Left colon (tissue), 2 donors: ENCODE measurements at regions not wholly inside any gene's neighbourhood (a gene's known extent, or its start where the extent isn't known, plus 50 kb on each side); places are given as distances from the start of the nearest gene placed in this dataset.

Experiments
- ATAC-seq: fragments of 200-7000 bp; cut with Tn5 transposase; one replicate; pipeline ENCODE4 v1.9.1; 2020; ENCODE audit warnings: mild to moderate bottlenecking, moderate library complexity
- DNase-seq, 2 donors: peaks; one replicate each; pipeline ENCODE4 v3.0.0-alpha.2; 2020
- intact Hi-C, 2 donors: fragments of 100-400 bp; cut with DNase I in 1 of 2; cut with micrococcal nuclease in 1 of 2; formaldehyde crosslinking; loops; one replicate each; pipeline versions ENCODE4 v1.11.2 to v1.14.0; 2022; cut with DNase I, micrococcal nuclease
- donor health status: DM: no; HTN: no; CAD: no.
- donor health status: DM: yes; HTN: yes; CAD: no.

DNA sequence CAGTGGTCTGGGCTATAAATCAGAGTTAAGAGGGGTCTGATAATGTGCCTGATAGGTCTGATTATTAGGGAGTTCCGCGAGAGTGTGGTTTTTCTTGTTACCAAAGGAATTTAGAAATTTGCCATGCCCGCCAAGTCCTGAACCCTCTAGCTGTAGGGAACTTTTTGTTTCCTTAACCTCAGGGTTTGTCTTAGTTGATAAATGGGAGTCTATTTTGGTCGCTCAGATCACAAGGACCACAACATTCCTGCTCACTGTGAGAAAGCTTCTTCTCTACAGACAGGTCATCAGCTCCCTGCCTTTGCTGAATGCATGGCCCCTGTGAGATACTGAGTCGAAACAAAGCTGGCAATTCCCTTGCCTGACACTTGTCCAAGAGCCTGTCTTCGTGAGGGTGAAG is 497.8 kb downstream of the HS3ST4 start:
- DNase-seq (no peak), ATAC-seq (no peak)
- intact Hi-C loops, result no loop called here

DNA sequence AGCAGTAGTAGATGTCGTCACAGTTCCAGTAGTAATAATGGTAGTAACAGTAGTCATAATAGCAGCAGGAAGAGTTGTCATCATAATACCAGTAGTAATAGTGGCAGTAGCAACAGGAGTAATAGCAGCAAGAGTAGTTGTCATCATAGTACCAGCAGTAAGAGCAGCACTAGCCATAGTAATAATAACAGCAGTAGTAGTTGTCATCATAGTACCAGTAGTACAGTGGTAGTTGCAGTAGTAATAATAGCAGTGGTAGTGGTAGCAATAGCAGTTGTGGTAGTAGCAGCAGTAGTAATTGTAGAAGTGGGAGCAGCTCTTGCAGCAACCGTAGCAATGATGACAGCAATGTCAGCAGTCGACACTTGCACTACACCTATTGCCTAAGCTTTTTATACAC is 502.8 kb downstream of the HS3ST4 start:
- DNase-seq (no peak), ATAC-seq (no peak)
- intact Hi-C loops, result no loop called here

DNA sequence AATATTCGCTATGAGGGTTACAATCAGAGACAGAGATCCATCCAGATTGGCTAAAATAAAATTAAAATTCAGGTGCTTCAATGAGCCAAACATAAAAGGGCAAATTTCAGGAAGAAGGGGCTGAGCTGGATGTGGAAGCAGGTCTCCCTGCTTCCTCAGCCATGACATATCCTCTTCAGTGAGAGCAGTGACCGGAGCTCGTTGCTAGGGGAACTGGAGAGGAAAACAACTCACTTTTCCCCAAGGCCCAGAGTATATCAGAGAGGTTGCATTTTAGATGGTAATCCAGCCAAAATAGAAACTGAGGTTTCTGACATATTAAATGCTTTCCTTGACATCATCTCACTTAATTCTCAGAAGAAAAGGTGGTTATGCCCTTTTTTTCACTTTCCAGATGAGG is 503.5 kb downstream of the HS3ST4 start:
- DNase-seq (no peak), ATAC-seq (no peak)
- intact Hi-C loops, result no loop called here

DNA sequence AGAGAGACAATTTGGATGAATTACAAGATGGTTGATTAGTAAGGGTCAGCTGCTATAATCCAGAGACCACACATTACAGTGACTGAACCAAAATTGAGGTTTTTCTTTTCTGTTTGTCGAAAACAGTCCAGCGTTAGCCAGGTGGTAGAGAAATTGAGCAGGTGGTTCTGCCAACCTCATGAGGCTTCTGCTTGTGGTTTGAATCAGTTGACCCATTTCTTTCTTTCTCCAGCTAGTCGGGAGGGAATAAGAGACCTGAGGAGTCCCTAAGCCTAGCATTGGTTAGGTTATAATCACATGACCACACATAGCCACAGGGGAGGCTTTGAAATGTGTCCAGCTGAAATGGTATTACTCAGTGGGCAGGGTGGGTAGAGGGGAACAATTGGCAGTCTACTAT is 504.6 kb downstream of the HS3ST4 start:
- DNase-seq, result no peak
- no peak for ATAC-seq
- intact Hi-C loops, result no loop called here

DNA sequence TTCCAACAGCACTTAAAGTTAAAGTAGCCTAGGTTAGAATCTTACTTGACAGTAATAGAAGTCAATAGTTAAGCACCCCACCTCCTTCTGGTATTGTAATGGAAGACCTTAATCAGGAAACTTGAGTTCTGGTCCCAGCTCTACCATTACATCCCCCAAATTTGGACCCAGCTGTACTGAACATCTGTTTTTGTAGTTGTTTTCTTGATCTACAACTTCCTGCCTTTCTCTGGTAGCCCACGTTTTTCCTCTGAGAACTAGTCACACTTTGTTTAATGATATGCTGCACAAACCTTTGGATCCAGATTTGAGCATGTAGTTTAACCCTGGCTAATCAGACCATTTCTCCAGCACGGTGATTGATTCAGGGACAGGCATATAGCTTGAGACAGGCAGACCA is 505.0 kb downstream of the HS3ST4 start:
- DNase-seq, result no peak
- ATAC-seq, result no peak
- intact Hi-C loops, result no loop called here

DNA sequence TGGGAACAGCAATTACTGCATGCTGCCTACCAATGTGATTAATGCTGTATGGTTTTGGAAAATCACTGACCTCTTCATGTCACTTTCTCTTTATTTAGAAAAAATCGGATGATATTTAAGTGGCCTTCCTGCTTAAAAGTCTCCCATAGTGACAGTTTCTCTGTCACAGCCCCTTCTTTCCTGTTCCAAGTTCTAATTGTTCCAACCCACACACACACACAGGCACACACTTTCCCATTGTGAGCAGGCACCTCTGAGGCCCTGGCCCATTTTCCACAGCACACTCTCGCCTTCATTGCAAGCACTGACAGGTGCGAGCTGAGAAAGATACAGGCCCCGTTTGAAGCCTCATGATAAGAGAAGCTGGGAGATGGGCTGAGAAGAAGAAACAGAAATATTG is 505.9 kb downstream of the HS3ST4 start:
- DNase-seq (no peak), ATAC-seq (no peak)
- intact Hi-C loops, result no loop called here

DNA sequence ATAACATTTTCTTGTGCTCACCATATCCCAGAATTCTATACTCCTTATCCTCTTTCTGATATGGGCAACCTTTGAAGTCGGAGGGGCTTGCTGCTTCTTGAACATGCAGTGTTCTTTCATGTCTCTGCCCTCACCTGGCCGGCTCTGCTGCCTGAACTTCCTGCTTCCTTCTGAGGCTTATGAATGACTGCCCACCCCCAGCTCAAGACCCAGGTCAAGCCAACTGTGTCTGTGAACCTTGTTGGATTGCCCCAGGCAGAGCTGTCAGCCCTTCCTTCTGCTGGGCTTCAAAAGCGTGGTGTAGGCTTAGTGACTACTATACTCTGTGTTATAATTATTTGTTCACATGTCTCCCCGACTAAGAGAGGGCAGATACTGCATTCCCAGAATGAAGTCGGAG is 506.5 kb downstream of the HS3ST4 start:
- no peak for ATAC-seq

DNA sequence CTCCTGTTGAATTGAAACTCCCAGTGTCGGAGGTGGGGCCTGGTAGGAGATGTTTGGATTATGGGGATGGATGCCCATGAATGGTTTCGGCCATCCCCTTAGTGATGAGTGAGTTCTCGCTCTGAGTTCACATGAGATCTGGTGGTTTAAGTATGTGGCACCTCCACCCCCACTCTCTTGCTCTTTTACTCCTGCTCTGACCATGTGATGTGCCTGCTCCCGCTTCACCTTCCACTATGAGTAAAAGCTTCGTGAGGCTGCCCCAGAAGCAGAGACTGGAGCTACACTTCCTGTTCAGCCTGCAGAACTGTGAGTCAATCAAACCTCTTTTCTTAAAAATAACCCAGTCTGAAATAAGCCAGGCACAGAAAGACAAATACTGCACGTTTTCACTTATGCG is 512.4 kb downstream of the HS3ST4 start:
- intact Hi-C loops, result no loop called here
- DNase-seq, result no peak
- no peak for ATAC-seq

More for the DNA sequence above, 506.5 kb downstream of the HS3ST4 start:
- intact Hi-C loops, result no loop called here
- no peak for DNase-seq

DNA sequence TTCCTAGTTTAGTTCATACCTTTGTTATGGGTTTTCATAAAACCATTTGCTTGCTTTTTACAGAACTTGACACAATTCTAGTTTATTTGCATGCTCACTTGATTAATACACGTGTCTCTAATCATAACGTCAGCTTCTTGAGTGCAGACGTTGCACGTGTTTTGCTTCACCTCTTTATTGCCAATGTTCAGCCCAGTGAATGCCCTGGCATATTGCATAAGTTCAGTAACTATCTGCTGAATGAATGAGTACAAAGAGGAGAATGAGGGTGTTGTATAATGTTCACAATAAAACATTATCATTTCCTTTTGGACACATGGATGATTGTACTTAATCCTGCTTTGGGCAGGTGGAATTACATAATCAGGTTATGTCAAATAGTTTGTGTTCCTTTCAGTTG is 519.8 kb downstream of the HS3ST4 start:
- DNase-seq (no peak), ATAC-seq (no peak)
- intact Hi-C loops, result no loop called here

DNA sequence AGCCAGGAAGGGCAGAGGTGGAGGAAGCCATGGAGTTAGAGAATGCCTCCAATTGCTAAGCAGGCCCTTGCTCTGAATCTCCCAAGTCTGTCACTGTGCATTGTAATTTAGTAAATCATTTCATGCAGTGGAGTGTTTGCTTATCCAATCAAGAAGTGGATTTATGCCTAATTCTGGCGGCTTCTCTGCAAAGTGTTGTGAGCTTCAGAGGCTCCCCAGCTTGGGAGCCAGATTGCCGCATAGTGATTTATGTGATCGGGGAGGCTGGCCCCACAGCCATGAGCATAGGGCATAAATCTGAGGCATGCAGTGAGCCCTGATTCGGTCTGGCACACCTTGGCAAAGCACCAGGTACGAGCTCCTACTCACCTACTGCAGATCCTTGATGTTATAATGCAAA is 520.8 kb downstream of the HS3ST4 start:
- no peak for ATAC-seq

DNA sequence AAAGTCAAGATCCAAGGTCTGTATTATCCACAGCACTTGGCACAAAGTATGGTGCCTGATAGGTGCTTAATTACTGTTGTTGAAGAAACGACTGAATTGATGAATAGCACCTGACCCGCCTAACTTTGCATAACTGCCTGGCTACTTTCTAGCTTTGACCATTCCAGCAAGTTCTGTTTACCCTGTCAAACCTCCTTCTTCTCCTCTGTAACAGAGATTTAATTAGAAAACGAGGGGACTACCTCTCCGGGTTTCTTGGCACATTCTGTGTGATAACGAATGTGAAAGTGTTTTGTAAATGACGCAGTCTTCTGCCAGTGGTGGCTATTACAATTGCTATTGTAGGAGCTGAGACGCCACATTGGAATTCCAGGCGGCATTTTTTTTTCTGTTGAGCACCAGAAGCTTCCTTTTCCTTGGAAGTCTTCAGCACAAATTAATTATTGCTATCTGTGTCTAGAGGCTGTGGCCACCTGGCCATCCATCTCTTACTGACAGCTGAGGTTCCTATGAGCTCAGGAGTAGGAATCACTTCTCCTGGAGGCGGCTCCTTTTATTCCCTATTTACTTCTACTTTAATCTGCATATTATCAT is 522.9 kb downstream of the HS3ST4 start:
- intact Hi-C loops, result no loop called here
- ATAC-seq (no peak), DNase-seq (no peak)

More for the DNA sequence above, 520.8 kb downstream of the HS3ST4 start:
- no peak for DNase-seq
- intact Hi-C loops, result no loop called here

DNA sequence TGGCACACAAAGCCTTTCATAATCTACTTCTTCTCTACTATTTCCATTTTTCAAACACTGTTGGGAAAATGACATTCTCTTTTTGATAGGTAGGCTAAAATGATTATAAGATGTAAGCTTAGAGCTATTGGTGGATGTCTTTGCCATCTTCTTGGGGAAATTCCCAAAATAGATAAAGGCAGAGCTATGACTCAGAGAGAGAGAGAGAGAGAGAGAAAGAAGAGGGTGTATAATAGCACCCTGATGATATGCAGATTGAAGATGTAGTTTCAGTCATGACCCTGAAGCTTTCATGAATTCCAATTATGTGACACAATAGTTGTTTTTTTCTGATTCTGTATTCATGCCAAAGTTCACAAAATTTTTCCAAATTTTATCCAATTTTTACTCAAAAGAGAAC is 529.1 kb downstream of the HS3ST4 start:
- no peak for DNase-seq
- intact Hi-C loops, result no loop called here
- ATAC-seq, result no peak

DNA sequence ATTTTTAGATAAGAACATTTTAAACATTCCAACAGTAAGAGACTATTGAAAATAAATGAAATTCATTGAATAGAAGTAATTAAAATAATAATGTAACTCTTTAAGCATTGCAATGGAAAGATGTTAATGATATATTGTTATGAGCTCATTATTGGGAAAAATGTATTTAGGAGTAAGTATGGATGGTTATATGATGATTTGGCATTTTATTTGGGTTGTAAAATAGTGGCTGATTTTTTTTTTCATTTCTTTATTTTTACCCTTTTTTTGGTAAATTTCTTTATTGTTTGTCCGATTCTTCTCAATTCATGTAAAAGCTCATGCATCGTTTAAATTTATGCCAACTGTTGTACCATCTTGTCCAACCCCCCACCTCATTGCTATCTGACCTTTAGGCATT is 539.9 kb downstream of the HS3ST4 start:
- ATAC-seq, result no peak
- intact Hi-C loops, result no loop called here
- DNase-seq, result no peak

DNA sequence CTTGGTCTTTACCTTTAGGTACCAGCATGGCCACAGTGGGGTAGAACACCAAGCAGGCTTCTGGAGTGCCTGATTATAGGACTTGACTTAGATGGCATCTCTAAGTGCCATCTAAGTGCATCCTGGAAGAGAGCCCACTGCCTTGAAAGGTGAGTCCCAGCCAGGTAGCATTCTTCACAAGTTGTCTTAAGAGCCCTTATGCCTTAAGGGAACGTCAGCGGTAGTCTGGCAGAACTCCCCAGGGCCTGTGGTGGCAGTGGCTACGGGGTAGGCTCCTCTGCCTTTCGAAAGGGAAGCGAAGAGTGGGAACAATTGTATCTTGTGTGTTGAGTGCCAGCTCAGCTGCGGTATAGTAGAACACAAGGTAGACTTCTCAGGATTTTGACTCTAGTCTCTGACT is 549.0 kb downstream of the HS3ST4 start:
- DNase-seq (no peak), ATAC-seq (no peak)
- intact Hi-C loops, result no loop called here

DNA sequence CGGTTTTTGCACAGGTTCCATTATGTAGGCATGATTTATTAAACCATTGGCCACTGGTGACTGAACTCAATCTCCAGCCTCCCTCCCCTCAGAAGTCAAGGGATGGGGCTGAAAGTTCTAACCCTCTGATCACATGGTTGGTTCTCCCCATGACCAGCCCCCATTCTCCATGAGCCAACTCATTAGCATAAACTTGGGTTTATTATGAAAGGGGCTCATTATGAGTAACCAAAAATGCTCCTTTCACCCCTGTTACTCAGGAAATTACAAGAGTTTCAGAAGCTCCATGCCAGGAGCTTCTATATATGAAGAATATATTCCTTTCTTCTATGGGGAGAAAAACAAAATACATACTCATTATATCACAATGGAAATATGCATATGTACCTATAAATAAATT is 555.3 kb downstream of the HS3ST4 start:
- ATAC-seq (no peak), DNase-seq (no peak)
- intact Hi-C loops, result no loop called here

DNA sequence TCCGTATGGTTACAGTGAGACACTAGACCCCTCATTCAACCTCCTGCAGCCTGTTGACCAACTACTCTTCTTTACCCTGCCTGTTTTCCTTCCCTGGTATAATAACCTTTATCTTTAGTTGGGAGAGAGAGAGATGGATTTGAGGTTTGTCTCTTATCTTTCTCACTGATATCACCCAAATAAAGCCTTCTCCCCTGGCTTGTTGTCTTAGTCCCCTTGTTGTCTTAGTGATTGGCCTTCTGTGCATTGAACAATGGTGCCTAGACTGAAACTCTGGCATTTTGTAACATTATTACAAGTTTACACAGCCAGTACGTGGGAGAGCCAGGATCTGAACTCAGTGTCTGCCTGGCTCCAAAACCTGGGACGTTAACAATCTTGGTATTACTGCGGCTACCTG is 560.8 kb downstream of the HS3ST4 start:
- DNase-seq (no peak), ATAC-seq (no peak)
- intact Hi-C loops, result no loop called here

DNA sequence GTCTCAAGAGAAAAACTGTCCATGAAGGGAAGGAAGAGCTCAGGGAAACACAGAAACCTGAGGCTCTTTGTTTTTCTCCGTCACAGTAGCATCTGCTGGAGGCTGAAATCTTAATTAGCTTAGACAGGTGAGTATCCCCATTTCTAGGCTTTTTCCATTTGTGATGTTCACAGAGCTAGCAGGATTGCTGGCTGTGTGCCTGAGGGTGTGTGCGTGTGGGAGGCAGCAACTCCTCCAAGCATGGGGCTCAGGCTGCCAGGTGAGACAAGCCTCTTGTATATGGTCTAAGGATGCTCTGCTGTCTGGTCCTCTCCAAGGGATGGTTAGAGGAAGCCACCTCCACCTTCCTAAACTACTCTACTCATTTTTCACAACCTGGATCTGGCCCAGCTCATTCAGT is 569.9 kb downstream of the HS3ST4 start:
- ATAC-seq (no peak), DNase-seq (no peak)
- intact Hi-C loops, result no loop called here

DNA sequence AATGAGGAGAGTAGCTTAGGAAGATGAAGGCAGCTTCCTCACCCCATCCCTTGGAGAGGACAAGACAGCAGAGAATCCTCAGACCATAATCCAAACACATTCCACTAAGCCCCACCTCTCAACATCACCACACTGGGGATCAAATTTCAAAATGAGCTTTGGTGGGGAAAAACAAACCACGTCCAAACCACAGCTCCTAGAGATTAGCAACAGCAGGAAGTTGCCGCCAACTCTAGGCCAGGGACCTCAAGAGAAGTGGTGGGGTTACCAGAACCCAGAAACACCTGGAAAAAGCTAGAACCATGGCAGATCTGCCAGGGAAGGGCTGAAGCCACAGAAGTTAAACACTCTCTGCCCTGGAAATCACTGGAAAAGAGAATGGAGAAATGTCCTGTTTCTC is 571.6 kb downstream of the HS3ST4 start:
- ATAC-seq, result no peak
- no peak for DNase-seq
- intact Hi-C loops, result no loop called here

DNA sequence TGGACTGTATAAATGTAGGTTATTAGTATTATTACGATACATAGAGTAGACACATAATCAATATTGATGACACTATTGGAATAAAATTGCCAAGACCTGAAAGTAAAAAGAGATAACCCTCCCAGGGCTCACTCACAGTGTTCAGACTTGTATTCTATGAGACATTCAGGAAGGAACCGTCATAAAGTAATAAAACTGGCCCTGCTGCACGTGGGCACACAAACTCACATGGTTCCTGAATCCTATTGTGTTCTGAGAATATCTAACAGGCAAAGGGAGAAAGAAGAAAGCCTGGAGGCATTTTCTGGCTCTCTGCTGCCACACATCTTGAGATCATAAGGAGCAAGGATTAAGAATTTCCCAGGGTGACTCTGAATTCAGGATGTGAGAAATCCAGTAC is 575.9 kb downstream of the HS3ST4 start:
- intact Hi-C loops, result no loop called here
- DNase-seq (no peak), ATAC-seq (no peak)

DNA sequence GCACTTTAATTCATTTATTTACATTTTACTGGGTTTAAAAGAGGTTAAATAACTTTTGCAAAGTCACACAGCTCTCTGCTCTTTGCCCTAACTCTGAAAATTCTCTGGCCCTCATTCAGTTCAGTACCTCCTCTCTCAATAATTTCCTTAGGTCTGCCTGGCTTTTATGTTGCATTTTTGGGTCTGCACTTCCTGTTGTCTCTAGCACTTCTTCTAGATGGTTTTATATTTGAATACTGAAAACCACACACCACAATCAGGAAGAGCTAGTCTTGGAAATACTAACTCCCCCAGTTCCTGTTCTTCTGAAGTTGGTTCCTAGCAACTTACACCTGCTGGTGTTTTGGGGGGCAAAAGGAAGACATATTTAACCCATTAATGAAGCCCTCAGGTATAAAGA is 577.9 kb downstream of the HS3ST4 start:
- no peak for DNase-seq
- no peak for ATAC-seq
- intact Hi-C loops, result no loop called here

DNA sequence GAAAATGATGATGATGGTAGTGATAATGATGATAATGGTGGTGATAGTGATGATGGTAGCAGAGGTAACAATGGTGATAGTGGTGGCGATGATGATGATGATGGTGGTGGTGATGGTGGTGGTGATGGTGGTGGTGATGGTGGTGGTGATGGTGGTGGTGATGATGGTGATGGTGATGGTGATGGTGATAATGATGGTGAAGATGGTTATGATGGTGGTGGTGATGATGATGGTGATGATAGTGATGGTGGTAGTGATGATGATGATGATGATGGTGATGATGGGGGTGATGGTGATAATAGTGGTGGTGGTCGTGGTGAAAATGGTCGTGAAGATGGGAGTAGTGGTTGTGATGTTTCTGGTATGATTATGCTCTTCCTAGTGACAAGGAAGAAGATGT is 581.8 kb downstream of the HS3ST4 start:
- intact Hi-C loops, result no loop called here
- no peak for DNase-seq
- ATAC-seq, result no peak

DNA sequence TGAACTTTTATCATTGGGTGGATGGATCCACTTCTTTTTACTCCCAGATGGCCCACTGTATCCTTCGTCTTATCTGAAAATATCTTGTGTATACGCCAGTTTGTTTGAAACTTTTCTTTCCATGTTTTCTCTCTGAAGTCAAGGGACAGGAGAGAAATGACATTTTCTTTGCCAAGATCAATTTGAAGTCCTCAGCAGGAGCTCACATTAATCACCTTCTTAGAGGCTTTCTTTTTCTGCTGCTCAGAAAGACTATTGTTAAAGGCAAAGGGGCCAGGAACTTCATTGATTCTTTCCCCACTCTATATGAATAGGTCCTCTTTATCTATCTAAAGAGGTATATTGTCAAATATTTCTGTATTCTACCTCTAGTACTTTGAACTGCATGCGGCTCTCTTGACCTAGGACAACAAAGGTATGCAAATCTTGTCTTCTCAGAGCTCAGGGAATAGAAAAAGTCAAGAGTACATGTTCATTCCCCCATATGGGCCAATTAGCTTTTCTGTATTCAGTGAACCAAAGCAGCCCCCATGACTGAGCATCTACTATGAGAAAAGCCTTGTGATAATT is 583.3 kb downstream of the HS3ST4 start:
- DNase-seq, result no peak
- intact Hi-C loops, result no loop called here
- ATAC-seq, result no peak
